ENCODE measurements at regions not wholly inside any gene's neighbourhood (a gene's known extent, or its start where the extent isn't known, plus 50 kb on each side); places are given as distances from the start of the nearest gene placed in this dataset.

DNA sequence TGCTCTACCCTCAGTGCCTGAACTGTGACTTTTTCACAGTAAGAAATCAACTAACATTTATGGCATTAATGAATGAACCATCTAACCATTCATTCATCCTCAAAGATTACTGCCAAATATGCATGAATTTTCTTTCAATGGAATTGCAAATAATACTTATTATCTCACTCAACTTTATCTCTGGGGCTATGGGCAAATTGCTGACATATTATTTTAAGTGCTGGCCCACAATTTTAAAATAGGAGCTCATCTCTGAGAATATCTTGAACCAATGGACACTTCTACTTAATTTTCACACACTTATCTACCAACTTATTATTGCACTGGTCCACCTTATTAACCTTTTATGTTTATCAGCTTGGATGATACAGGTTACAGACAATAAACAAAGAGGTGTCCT is 182.8 kb downstream of the RBM43 start:
- H3K4me2 ChIP-seq (ENCODE audit: insufficient read depth, insufficient read length, low read length): no peak overlapping the region
- no peak overlapping the region for H2BK15ac ChIP-seq (ENCODE audit: low read depth, low read length)
- no peak overlapping the region for H3K9ac ChIP-seq (ENCODE audit: extremely low read depth, insufficient read length, low read length)
- H3K4ac ChIP-seq (ENCODE audit: low read depth, low read length): no peak overlapping the region
- DNase-seq: no peak
- H3K27ac Mint-ChIP-seq: no peak overlapping the region
- H3K27me3 Mint-ChIP-seq (ENCODE audit: low read depth): no peaks in the 10 kb centered on the region
- H3K23ac ChIP-seq (ENCODE audit: insufficient read length, low read depth, low read length): no peak overlapping the region
- H2BK12ac ChIP-seq (ENCODE audit: insufficient read length, low read depth, low read length): no peak overlapping the region
- H3K27ac ChIP-seq (ENCODE audit: insufficient read length, low read depth, low read length): no peak overlapping the region
- peaks cover 12 to 29% (median 20%) of the 10 kb centered on the region in 3 experiments for H3K36me3 Mint-ChIP-seq (ENCODE audit: insufficient read depth in 1 of 3, low read depth in 3 of 3)
- no peaks in the 10 kb centered on the region for H3K27me3 ChIP-seq (ENCODE audit: insufficient read depth, low read length)
- H2AFZ ChIP-seq (ENCODE audit: low read length): no peak overlapping the region
- H4K20me1 ChIP-seq (ENCODE audit: control insufficient read depth, insufficient read depth, insufficient read length): no peaks in the 10 kb centered on the region
- no peak overlapping the region for H2AK5ac ChIP-seq (ENCODE audit: insufficient read length, low read length)
- no peak overlapping the region for H2BK120ac ChIP-seq (ENCODE audit: low read depth, low read length, poor library complexity, severe bottlenecking)
- no peak overlapping the region for H2BK20ac ChIP-seq (ENCODE audit: low read depth, low read length, poor library complexity, severe bottlenecking)
- H4K8ac ChIP-seq (replicated peaks; ENCODE audit: insufficient read length, low read depth, low read length): no peak overlapping the region
- TF ChIP-seq, protein P1, sequence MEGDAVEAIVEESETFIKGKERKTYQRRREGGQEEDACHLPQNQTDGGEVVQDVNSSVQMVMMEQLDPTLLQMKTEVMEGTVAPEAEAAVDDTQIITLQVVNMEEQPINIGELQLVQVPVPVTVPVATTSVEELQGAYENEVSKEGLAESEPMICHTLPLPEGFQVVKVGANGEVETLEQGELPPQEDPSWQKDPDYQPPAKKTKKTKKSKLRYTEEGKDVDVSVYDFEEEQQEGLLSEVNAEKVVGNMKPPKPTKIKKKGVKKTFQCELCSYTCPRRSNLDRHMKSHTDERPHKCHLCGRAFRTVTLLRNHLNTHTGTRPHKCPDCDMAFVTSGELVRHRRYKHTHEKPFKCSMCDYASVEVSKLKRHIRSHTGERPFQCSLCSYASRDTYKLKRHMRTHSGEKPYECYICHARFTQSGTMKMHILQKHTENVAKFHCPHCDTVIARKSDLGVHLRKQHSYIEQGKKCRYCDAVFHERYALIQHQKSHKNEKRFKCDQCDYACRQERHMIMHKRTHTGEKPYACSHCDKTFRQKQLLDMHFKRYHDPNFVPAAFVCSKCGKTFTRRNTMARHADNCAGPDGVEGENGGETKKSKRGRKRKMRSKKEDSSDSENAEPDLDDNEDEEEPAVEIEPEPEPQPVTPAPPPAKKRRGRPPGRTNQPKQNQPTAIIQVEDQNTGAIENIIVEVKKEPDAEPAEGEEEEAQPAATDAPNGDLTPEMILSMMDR (conservative IDR thresholded peaks at IDR 0.05): no peak
- no peaks in the 10 kb centered on the region for H3K4me1 ChIP-seq (ENCODE audit: insufficient read depth, low read length)
- no peaks in the 10 kb centered on the region for H3K79me2 ChIP-seq (ENCODE audit: insufficient read depth, low read length)
- H3K4me1 Mint-ChIP-seq: peaks cover 26 to 28% of the 10 kb centered on the region in 2 experiments
- H3K56ac ChIP-seq (ENCODE audit: insufficient read length, low read depth, low read length): no peak overlapping the region
- H2BK5ac ChIP-seq (ENCODE audit: insufficient read length, low read length): no peak overlapping the region
- no peak overlapping the region for H4K91ac ChIP-seq (ENCODE audit: insufficient read length, low read depth, low read length)
- H3K79me1 ChIP-seq (ENCODE audit: insufficient read depth, low read depth, low read length, poor library complexity, severe bottlenecking): no peaks in the 10 kb centered on the region
- no peak overlapping the region for H3K14ac ChIP-seq (ENCODE audit: insufficient read depth, low read length)
- H3T11ph ChIP-seq (ENCODE audit: low read length): no peak overlapping the region
- H3K23me2 ChIP-seq (ENCODE audit: insufficient read length, low read depth, low read length, poor library complexity, severe bottlenecking): no peaks in the 10 kb centered on the region
- H4K5ac ChIP-seq (ENCODE audit: insufficient read length, low read depth, low read length): no peak overlapping the region
- H3K9me3 ChIP-seq (ENCODE audit: control insufficient read depth, low read depth, low read length): no peaks in the 10 kb centered on the region
- H3K18ac ChIP-seq (ENCODE audit: insufficient read length, low read depth, low read length): no peak overlapping the region
- no peak overlapping the region for H3K4me3 Mint-ChIP-seq
- peaks cover 19 to 24% of the 10 kb centered on the region in 2 experiments for H3K9me3 Mint-ChIP-seq

Measured in H9 (cell line).